Spleen (tissue), 7 donors: ENCODE measurements at regions not wholly inside any gene's neighbourhood (a gene's known extent, or its start where the extent isn't known, plus 50 kb on each side); places are given as distances from the start of the nearest gene placed in this dataset.

Experiments
- CTCF ChIP-seq, 11 experiments: fragments of 200-600 bp in 7 of 11; fragments of 450-650 bp in 4 of 11; sonication (generic) in 4 of 11; IDR thresholded peaks in 8 of 11; conservative IDR thresholded peaks in 3 of 11; 1 replicate in 7 of 11; 2 replicates in 4 of 11; pipeline versions ENCODE4 v1.4.0 to v1.8.0; 2016 to 2021; ENCODE audit warnings: antibody characterized with exemption in 11 of 11, inconsistent platforms in 4 of 11, mild to moderate bottlenecking in 1 of 11
- POLR2AphosphoS5 ChIP-seq, 3 donors: sonication (generic); formaldehyde crosslinking; IDR thresholded peaks; one replicate each; pipeline ENCODE4 v1.5.1; 2017; ENCODE audit warnings: antibody characterized with exemption in 3 of 3
- donor health status: DM: no; HTN: no; CAD: no; lungs with moderate emphysema.
- donor health status: DM: no; HTN: no; CAD: no.
- donor health status: DM: no; HTN: no; CAD: no.

- TF ChIP-seq POLR2AphosphoS5 (IDR thresholded peaks at IDR 0.05) (no peak), CTCF (IDR thresholded peaks at IDR 0.05 in 8 of 11, conservative IDR thresholded peaks at IDR 0.05 in 3 of 11) (no peak)
Measured at GRCh38 chr7:28291559-28291958, 111.0 kb upstream of the JAZF1 start.
